Fibroblast of mammary gland (primary cell): ENCODE measurements at regions not wholly inside any gene's neighbourhood (a gene's known extent, or its start where the extent isn't known, plus 50 kb on each side); places are given as distances from the start of the nearest gene placed in this dataset.

Experiments used
- DNase-seq: peaks from one replicate; pipeline ENCODE4 v3.0.0-alpha.2; 2010; ENCODE audit warnings: low read depth
- H3K4me3 ChIP-seq: 2 replicates; pipeline ENCODE4 v1.5.1; 2011; ENCODE audit warnings: low read depth, mild to moderate bottlenecking, low read length, moderate library complexity; ENCODE audit not compliant: control insufficient read depth
- CTCF ChIP-seq: conservative IDR thresholded peaks from 2 replicates; pipeline ENCODE4 v1.5.1; 2011; ENCODE audit warnings: low read depth, low read length, inconsistent platforms; ENCODE audit not compliant: control insufficient read depth, insufficient read depth

- TF ChIP-seq CTCF = peak; percentile 41
- no peak for DNase-seq
- H3K4me3 ChIP-seq = no peak overlapping the region
Measured at GRCh38 chr2:120958623-120959366, 223.1 kb downstream of the GLI2 start.

GRCh38 chr2:120959426-120959825, 223.8 kb downstream of the GLI2 start:
- DNase-seq = no peak
- TF ChIP-seq CTCF = no peak
- no peak overlapping the region for H3K4me3 ChIP-seq

- H3K4me3 ChIP-seq = no peak overlapping the region
- no peak for DNase-seq
- TF ChIP-seq CTCF = no peak
Measured at GRCh38 chr2:120960770-120961366, 225.2 kb downstream of the GLI2 start.

GRCh38 chr2:120961396-120961795, 225.7 kb downstream of the GLI2 start:
- no peak for TF ChIP-seq CTCF
- no peak overlapping the region for H3K4me3 ChIP-seq
- DNase-seq = no peak

GRCh38 chr2:120963997-120964705, 228.5 kb downstream of the GLI2 start:
- no peak for TF ChIP-seq CTCF
- peak; percentile 49 for DNase-seq
- H3K4me3 ChIP-seq = no peak overlapping the region

- no peak for TF ChIP-seq CTCF
- no peak overlapping the region for H3K4me3 ChIP-seq
- DNase-seq = no peak
Measured at GRCh38 chr2:120964819-120965218, 229.2 kb downstream of the GLI2 start.
